Endothelial cell of umbilical vein (primary cell): ENCODE measurements at regions not wholly inside any gene's neighbourhood (a gene's known extent, or its start where the extent isn't known, plus 50 kb on each side); places are given as distances from the start of the nearest gene placed in this dataset.

ENCODE experiments used
- CTCF ChIP-seq, 2 donors: IDR thresholded peaks; 1 replicate in 1 of 2; 2 replicates in 1 of 2; pipeline ENCODE4 v1.5.1; 2011; ENCODE audit warnings: low read length in 2 of 2, mild to moderate bottlenecking in 2 of 2, moderate library complexity in 2 of 2, control low read depth in 1 of 2, inconsistent platforms in 1 of 2, low read depth in 1 of 2; ENCODE audit not compliant: insufficient read depth in 1 of 2; ENCODE audit errors: extremely low read depth in 1 of 2
- EZH2 ChIP-seq: IDR thresholded peaks from 2 replicates; pipeline ENCODE4 v1.6.1; 2012; ENCODE audit warnings: borderline replicate concordance, low read depth, mild to moderate bottlenecking, moderate library complexity, low read length, inconsistent platforms; ENCODE audit not compliant: severe bottlenecking
- FOS ChIP-seq: IDR thresholded peaks from 2 replicates; pipeline ENCODE4 v1.6.1; 2011; ENCODE audit warnings: mild to moderate bottlenecking, low read length, moderate library complexity, borderline replicate concordance; ENCODE audit not compliant: insufficient read depth
- GATA2 ChIP-seq: IDR thresholded peaks from 2 replicates; pipeline ENCODE4 v1.7.0; 2011; ENCODE audit warnings: low read depth, mild to moderate bottlenecking, moderate library complexity, mixed read lengths, low read length; ENCODE audit not compliant: insufficient read length, insufficient read depth
- JUN ChIP-seq: IDR thresholded peaks from 2 replicates; pipeline ENCODE4 v1.6.1; 2011; ENCODE audit warnings: borderline replicate concordance, low read depth; ENCODE audit not compliant: insufficient read length, insufficient read depth
- MAX ChIP-seq: IDR thresholded peaks from 2 replicates; pipeline ENCODE4 v1.6.1; 2011; ENCODE audit not compliant: insufficient read depth, insufficient read length
- MYC ChIP-seq: IDR thresholded peaks from one replicate; pipeline ENCODE4 v1.6.1; 2011; ENCODE audit warnings: mild to moderate bottlenecking, low read depth, low read length
- POLR2A ChIP-seq: IDR thresholded peaks from 2 replicates; pipeline ENCODE4 v1.6.1; 2012; ENCODE audit warnings: low read depth, mild to moderate bottlenecking, control low read depth, low read length
- POLR2AphosphoS5 ChIP-seq: IDR thresholded peaks from 2 replicates; pipeline ENCODE4 v1.6.1; 2012; ENCODE audit warnings: low read depth, mild to moderate bottlenecking, control low read depth, low read length, moderate library complexity; ENCODE audit not compliant: insufficient read depth

GRCh38 chr1:199357599-199357998, 669.9 kb upstream of the NR5A2 start:
- TF ChIP-seq POLR2A, result no peak
- no peak for TF ChIP-seq CTCF (IDR thresholded peaks at IDR 0.05; ENCODE audit: extremely low read depth in 1 of 2, insufficient read depth in 1 of 2, low read depth in 1 of 2, low read length in 2 of 2)
- TF ChIP-seq POLR2AphosphoS5, result no peak
- TF ChIP-seq JUN, result no peak
- no peak for TF ChIP-seq EZH2
- TF ChIP-seq MYC, result no peak
- TF ChIP-seq GATA2, result no peak
- no peak for TF ChIP-seq FOS
- no peak for TF ChIP-seq MAX
